ENCODE measurements at regions not wholly inside any gene's neighbourhood (a gene's known extent, or its start where the extent isn't known, plus 50 kb on each side); places are given as distances from the start of the nearest gene placed in this dataset.

- ChIA-PET CTCF (no interaction called here), POLR2A (no interaction called here)
- Histone ChIP-seq H3K36me3 (ENCODE audit: control insufficient read depth in 2 of 2, insufficient read depth in 1 of 2, low read length in 2 of 2) (no peaks in the 10 kb centered on the region), H3K4me3 (ENCODE audit: low read depth, low read length) (no peak overlapping the region), H3K27ac (ENCODE audit: extremely low read depth, low read depth, low read length) (no peak overlapping the region), H3K9me3 (ENCODE audit: control insufficient read depth, insufficient read depth, low read depth, low read length) (no peaks in the 10 kb centered on the region), H3K4me1 (ENCODE audit: control insufficient read depth, insufficient read depth, low read length) (no peaks in the 10 kb centered on the region)
- TF ChIP-seq MYNN (tag by site-specific recombination; IDR thresholded peaks at IDR 0.05; ENCODE audit: borderline replicate concordance) (no peak), ZNF585B (tag by site-specific recombination; IDR thresholded peaks at IDR 0.05) (no peak), REPIN1 (tag by site-specific recombination; IDR thresholded peaks at IDR 0.05; ENCODE audit: low read depth) (no peak), FEZF1 (tag by site-specific recombination; IDR thresholded peaks at IDR 0.05) (no peak), ZBTB1 (tag by site-specific recombination; IDR thresholded peaks at IDR 0.05) (no peak), ZNF792 (tag by site-specific recombination; IDR thresholded peaks at IDR 0.05) (no peak), ZNF10 (tag by site-specific recombination; IDR thresholded peaks at IDR 0.05) (no peak), ZNF777 (tag by site-specific recombination; IDR thresholded peaks at IDR 0.05; ENCODE audit: borderline replicate concordance) (no peak)
These were observed 195.6 kb upstream of the ZRANB2 start for GRCh38 chr1:71276466-71276865.

GRCh38 chr1:71273334-71273733 lies 192.5 kb upstream of the ZRANB2 start:
- Histone ChIP-seq H3K27ac (ENCODE audit: extremely low read depth, low read depth, low read length) (no peak overlapping the region), H3K4me1 (ENCODE audit: control insufficient read depth, insufficient read depth, low read length) (no peaks in the 10 kb centered on the region), H3K4me3 (ENCODE audit: low read depth, low read length) (no peak overlapping the region), H3K9me3 (ENCODE audit: control insufficient read depth, insufficient read depth, low read depth, low read length) (no peaks in the 10 kb centered on the region), H3K36me3 (ENCODE audit: control insufficient read depth in 2 of 2, insufficient read depth in 1 of 2, low read length in 2 of 2) (no peaks in the 10 kb centered on the region)
- POLR2A ChIA-PET, result no interaction called here
- CTCF ChIA-PET, result no interaction called here
- TF ChIP-seq ZNF335 (tag by site-specific recombination; conservative IDR thresholded peaks at IDR 0.05) (no peak), PRDM4 (tag by site-specific recombination; IDR thresholded peaks at IDR 0.05) (no peak), ZNF341 (tag by site-specific recombination; IDR thresholded peaks at IDR 0.05; ENCODE audit: low read depth) (no peak), KLF1 (tag by site-specific recombination; IDR thresholded peaks at IDR 0.05) (no peak), ZBTB20 (tag by site-specific recombination; IDR thresholded peaks at IDR 0.05) (no peak), ZBTB11 (tag by site-specific recombination; conservative IDR thresholded peaks at IDR 0.05; ENCODE audit: low read depth) (no peak), ZSCAN23 (tag by site-specific recombination; IDR thresholded peaks at IDR 0.05) (no peak), SETDB1 (IDR thresholded peaks at IDR 0.05; ENCODE audit: insufficient read length, low read length) (no peak), ZNF433 (tag by site-specific recombination; IDR thresholded peaks at IDR 0.05; ENCODE audit: low read depth) (no peak), ZSCAN16 (tag by site-specific recombination; IDR thresholded peaks at IDR 0.05) (no peak), ZNF654 (tag by site-specific recombination; IDR thresholded peaks at IDR 0.05; ENCODE audit: low read depth) (no peak), MYNN (tag by site-specific recombination; IDR thresholded peaks at IDR 0.05; ENCODE audit: borderline replicate concordance) (no peak)
